Loucy (cell line): ENCODE measurements at regions not wholly inside any gene's neighbourhood (a gene's known extent, or its start where the extent isn't known, plus 50 kb on each side); places are given as distances from the start of the nearest gene placed in this dataset.

ENCODE experiments used
- H2AFZ ChIP-seq: fragments of 200-600 bp; sonication (generic); 2 replicates; pipeline ENCODE4 v1.6.0; 2016; ENCODE audit warnings: antibody characterized with exemption, mild to moderate bottlenecking, low read length, moderate library complexity
- H3F3A ChIP-seq: fragments of 200-600 bp; 2 replicates; pipeline ENCODE4 v1.6.0; 2016; ENCODE audit warnings: antibody characterized with exemption, low read depth, mild to moderate bottlenecking
- H3K27me3 ChIP-seq: fragments of 200-600 bp; sonication (generic); 2 replicates; pipeline ENCODE4 v1.6.1; 2014; ENCODE audit warnings: low read length, mild to moderate bottlenecking; ENCODE audit not compliant: insufficient read depth, poor library complexity, severe bottlenecking
- H3K36me3 ChIP-seq: fragments of 200-600 bp; sonication (generic); 2 replicates; pipeline ENCODE4 v1.6.1; 2016; ENCODE audit warnings: low read length; ENCODE audit not compliant: insufficient read depth
- H3K4me1 ChIP-seq: fragments of 200-600 bp; sonication (generic); 2 replicates; pipeline ENCODE4 v1.5.1; 2014; ENCODE audit warnings: low read length, mild to moderate bottlenecking; ENCODE audit not compliant: insufficient read depth, poor library complexity, severe bottlenecking
- H3K4me2 ChIP-seq: fragments of 200-600 bp; sonication (generic); 2 replicates; pipeline ENCODE4 v1.6.0; 2014; ENCODE audit warnings: antibody characterized with exemption, low read length, low read depth, mild to moderate bottlenecking; ENCODE audit not compliant: poor library complexity, severe bottlenecking
- H3K4me3 ChIP-seq: fragments of 200-600 bp; sonication (generic); 2 replicates; pipeline ENCODE4 v1.5.1; 2014; ENCODE audit warnings: low read length, mild to moderate bottlenecking, mixed read lengths; ENCODE audit not compliant: poor library complexity, severe bottlenecking
- H3K79me2 ChIP-seq: fragments of 200-600 bp; sonication (generic); 2 replicates; pipeline ENCODE4 v1.6.1; 2014; ENCODE audit warnings: low read length; ENCODE audit not compliant: insufficient read depth
- H3K9ac ChIP-seq: fragments of 200-600 bp; sonication (generic); 2 replicates; pipeline ENCODE4 v1.6.0; 2014; ENCODE audit warnings: mild to moderate bottlenecking, low read depth, low read length, moderate library complexity; ENCODE audit not compliant: poor library complexity, severe bottlenecking
- H3K9me2 ChIP-seq: fragments of 200-600 bp; sonication (generic); replicated peaks from 2 replicates; pipeline ENCODE4 v1.6.1; 2016; ENCODE audit warnings: low read depth, low read length, mixed read lengths
- H3K9me3 ChIP-seq: fragments of 200-600 bp; sonication (generic); 2 replicates; pipeline ENCODE4 v1.6.1; 2014; ENCODE audit warnings: mild to moderate bottlenecking, antibody characterized with exemption, low read length, low read depth; ENCODE audit not compliant: insufficient read depth
- H4K20me1 ChIP-seq: fragments of 200-600 bp; sonication (generic); 2 replicates; pipeline ENCODE4 v1.6.0; 2014; ENCODE audit warnings: antibody characterized with exemption, low read length, mild to moderate bottlenecking; ENCODE audit not compliant: insufficient read depth, poor library complexity, severe bottlenecking
- CTCF ChIP-seq: fragments of 200-600 bp; sonication (generic); conservative IDR thresholded peaks from 2 replicates; pipeline ENCODE4 v1.5.1; 2014; ENCODE audit warnings: mild to moderate bottlenecking, antibody characterized with exemption, low read length
- EZH2phosphoT487 ChIP-seq: fragments of 200-600 bp; IDR thresholded peaks from 2 replicates; pipeline ENCODE4 v1.6.1; 2018; ENCODE audit warnings: antibody characterized with exemption, mild to moderate bottlenecking, moderate library complexity, borderline replicate concordance

GRCh38 chr14:96975116-96975515 lies 177.9 kb downstream of the VRK1 start:
- Histone ChIP-seq H2AFZ (no peak overlapping the region), H3K4me3 (no peak overlapping the region), H3K4me2 (no peak overlapping the region), H3F3A (no peaks in the 10 kb centered on the region), H3K4me1 (no peaks in the 10 kb centered on the region), H3K36me3 (no peaks in the 10 kb centered on the region), H3K9me3 (peaks cover 13% of the 10 kb centered on the region; the same call in 1 of the 2 replicates), H3K9me2 (no peaks in the 10 kb centered on the region), H4K20me1 (no peaks in the 10 kb centered on the region), H3K79me2 (no peaks in the 10 kb centered on the region), H3K27me3 (no peaks in the 10 kb centered on the region), H3K9ac (no peak overlapping the region)
- TF ChIP-seq CTCF (no peak), EZH2phosphoT487 (no peak)

- no peak overlapping the region for H2AFZ ChIP-seq
- no peaks in the 10 kb centered on the region for H3K79me2 ChIP-seq
- H3K27me3 ChIP-seq = no peaks in the 10 kb centered on the region
- H3K9me2 ChIP-seq = no peaks in the 10 kb centered on the region
- H3K4me3 ChIP-seq = no peak overlapping the region
- H3K36me3 ChIP-seq = no peaks in the 10 kb centered on the region
- no peaks in the 10 kb centered on the region for H4K20me1 ChIP-seq
- H3K9me3 ChIP-seq = peaks cover 12% of the 10 kb centered on the region; the same call in 1 of the 2 replicates
- no peaks in the 10 kb centered on the region for H3K4me1 ChIP-seq
- TF ChIP-seq EZH2phosphoT487 (no peak), CTCF (no peak)
- H3K9ac ChIP-seq = no peak overlapping the region
- H3F3A ChIP-seq = no peaks in the 10 kb centered on the region
- H3K4me2 ChIP-seq = no peak overlapping the region
Measured at GRCh38 chr14:96978525-96979272, 181.5 kb downstream of the VRK1 start.

- Histone ChIP-seq H3K36me3 (no peaks in the 10 kb centered on the region), H3K4me2 (no peak overlapping the region)
Measured at GRCh38 chr14:96979611-96980074, 182.5 kb downstream of the VRK1 start.

More at GRCh38 chr14:96979611-96980074, 182.5 kb downstream of the VRK1 start:
- H3K9me2 ChIP-seq = no peaks in the 10 kb centered on the region
- H3K27me3 ChIP-seq = no peaks in the 10 kb centered on the region
- H3K9ac ChIP-seq = no peak overlapping the region
- TF ChIP-seq EZH2phosphoT487 (no peak), CTCF (no peak)
- no peaks in the 10 kb centered on the region for H3F3A ChIP-seq
- H3K79me2 ChIP-seq = no peaks in the 10 kb centered on the region
- no peak overlapping the region for H3K4me3 ChIP-seq
- H4K20me1 ChIP-seq = no peaks in the 10 kb centered on the region
- H3K9me3 ChIP-seq = peaks cover 7% of the 10 kb centered on the region; the same call in 1 of the 2 replicates
- H3K4me1 ChIP-seq = no peaks in the 10 kb centered on the region
- no peak overlapping the region for H2AFZ ChIP-seq
